BJ (cell line): ENCODE measurements at regions not wholly inside any gene's neighbourhood (a gene's known extent, or its start where the extent isn't known, plus 50 kb on each side); places are given as distances from the start of the nearest gene placed in this dataset.

Experiments used
- CTCF ChIA-PET: fragments of 350-600 bp; formaldehyde crosslinking; extraction: SDS; loops from one replicate; lab custom pipeline; 2021; ENCODE audit warnings: antibody characterized with exemption, inconsistent platforms; lab: Yijun Ruan, JAX
- POLR2A ChIA-PET: fragments of 300-600 bp; sonication (Branson Sonifier 250); formaldehyde crosslinking; extraction: SDS; loops from one replicate; lab custom pipeline; 2021; ENCODE audit warnings: antibody characterized with exemption; lab: Charles Lee
- DNase-seq: peaks from one replicate; pipeline ENCODE4 v3.0.0-alpha.2; 2011; ENCODE audit warnings: low read depth
- H3K27me3 ChIP-seq: 2 replicates; pipeline ENCODE4 v1.6.0; 2011; ENCODE audit warnings: low read length; ENCODE audit not compliant: control insufficient read depth, insufficient read depth
- H3K36me3 ChIP-seq: 2 replicates; pipeline ENCODE4 v1.5.1; 2011; ENCODE audit warnings: low read length; ENCODE audit not compliant: control insufficient read depth, insufficient read depth
- H3K4me3 ChIP-seq: 2 replicates; pipeline ENCODE4 v1.5.1; 2011; ENCODE audit warnings: low read depth, mild to moderate bottlenecking, control low read depth, low read length
- TF ChIP-seq, protein P1 (sequence below): IDR thresholded peaks from 2 replicates; pipeline ENCODE4 v1.5.1; 2011; ENCODE audit warnings: low read depth, mild to moderate bottlenecking, control low read depth, inconsistent platforms, low read length, moderate library complexity; ENCODE audit not compliant: insufficient read depth

DNA sequence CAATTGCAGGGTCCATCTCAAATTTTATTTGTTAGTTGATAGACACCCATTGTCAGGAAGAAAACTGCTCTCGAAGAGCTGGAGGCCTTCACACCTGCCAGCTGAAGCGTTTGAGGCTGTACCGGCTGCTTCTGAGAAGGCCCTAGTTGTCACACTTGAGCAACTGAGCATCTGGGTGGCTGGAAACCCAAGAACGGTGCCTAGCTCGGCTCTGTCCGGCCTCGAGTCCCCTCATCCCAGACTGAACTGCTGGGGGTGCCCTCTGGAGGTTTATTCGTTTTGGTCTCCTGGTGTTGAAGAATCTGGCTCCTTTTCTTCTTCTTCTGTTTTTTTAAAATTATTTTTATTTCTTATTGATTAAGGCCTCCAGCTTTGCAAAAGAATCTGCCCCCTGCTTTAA, 59.3 kb upstream of the EXOC6 start:
- no peaks in the 10 kb centered on the region for H3K36me3 ChIP-seq
- ChIA-PET POLR2A (no interaction called here), CTCF (interaction anchor here (0.7 kb wide), 1 partner anchor 55 kb away, joined by 3 read pairs; no protein-coding TSS in a partner anchor)
- TF ChIP-seq, protein P1, sequence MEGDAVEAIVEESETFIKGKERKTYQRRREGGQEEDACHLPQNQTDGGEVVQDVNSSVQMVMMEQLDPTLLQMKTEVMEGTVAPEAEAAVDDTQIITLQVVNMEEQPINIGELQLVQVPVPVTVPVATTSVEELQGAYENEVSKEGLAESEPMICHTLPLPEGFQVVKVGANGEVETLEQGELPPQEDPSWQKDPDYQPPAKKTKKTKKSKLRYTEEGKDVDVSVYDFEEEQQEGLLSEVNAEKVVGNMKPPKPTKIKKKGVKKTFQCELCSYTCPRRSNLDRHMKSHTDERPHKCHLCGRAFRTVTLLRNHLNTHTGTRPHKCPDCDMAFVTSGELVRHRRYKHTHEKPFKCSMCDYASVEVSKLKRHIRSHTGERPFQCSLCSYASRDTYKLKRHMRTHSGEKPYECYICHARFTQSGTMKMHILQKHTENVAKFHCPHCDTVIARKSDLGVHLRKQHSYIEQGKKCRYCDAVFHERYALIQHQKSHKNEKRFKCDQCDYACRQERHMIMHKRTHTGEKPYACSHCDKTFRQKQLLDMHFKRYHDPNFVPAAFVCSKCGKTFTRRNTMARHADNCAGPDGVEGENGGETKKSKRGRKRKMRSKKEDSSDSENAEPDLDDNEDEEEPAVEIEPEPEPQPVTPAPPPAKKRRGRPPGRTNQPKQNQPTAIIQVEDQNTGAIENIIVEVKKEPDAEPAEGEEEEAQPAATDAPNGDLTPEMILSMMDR, result no peak
- peaks cover 5% of the 10 kb centered on the region; the same call in 1 of the 2 replicates for H3K27me3 ChIP-seq
- no peak overlapping the region for H3K4me3 ChIP-seq
- no peak for DNase-seq

DNA sequence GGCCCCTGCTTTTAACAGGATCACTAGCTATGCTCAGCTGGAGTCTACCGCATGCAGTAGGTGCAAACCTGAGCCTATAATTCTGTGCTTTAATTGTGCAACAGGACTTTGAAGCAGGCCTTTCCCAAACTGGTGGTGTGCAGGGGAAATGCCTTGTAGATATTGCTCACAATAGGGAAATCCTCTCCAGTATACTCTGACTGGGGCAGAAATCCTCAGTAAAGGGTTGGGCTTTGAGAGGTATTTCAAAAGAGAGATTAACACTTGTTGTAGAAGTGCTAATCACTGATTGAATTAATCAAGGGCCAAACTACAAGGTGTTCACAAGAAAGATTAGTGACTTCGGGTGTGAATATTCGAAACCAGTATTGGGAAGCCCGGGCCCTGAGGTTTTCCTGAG, 58.5 kb upstream of the EXOC6 start:
- H3K27me3 ChIP-seq, result peaks cover 5% of the 10 kb centered on the region; the same call in 1 of the 2 replicates
- CTCF ChIA-PET, result no interaction called here
- H3K36me3 ChIP-seq, result no peaks in the 10 kb centered on the region
- TF ChIP-seq, protein P1, result no peak
- POLR2A ChIA-PET, result no interaction called here
- no peak overlapping the region for H3K4me3 ChIP-seq
- no peak for DNase-seq

DNA sequence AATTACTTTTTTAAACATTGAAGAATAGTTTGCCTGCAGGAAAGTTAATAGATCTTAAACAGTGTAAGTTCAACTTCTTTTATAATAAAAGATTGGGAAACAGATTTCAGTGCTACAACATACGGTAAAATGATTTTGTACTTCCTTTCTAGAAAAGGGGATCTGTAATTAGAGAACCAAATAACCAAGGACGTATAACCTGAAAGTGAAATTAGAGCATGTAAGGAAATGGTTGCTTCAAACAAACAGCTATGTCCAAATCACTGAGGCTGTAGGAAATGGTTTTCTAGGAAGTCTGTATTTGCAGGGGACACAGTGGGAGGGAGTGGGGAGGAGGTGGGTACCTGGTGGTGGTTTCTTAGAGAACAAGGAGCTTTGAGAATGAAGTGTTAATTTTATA, 57.9 kb upstream of the EXOC6 start:
- ChIA-PET POLR2A (no interaction called here), CTCF (no interaction called here)
- TF ChIP-seq, protein P1, result no peak
- Histone ChIP-seq H3K36me3 (no peaks in the 10 kb centered on the region), H3K4me3 (no peak overlapping the region), H3K27me3 (peaks cover 5% of the 10 kb centered on the region; the same call in 1 of the 2 replicates)
- no peak for DNase-seq

DNA sequence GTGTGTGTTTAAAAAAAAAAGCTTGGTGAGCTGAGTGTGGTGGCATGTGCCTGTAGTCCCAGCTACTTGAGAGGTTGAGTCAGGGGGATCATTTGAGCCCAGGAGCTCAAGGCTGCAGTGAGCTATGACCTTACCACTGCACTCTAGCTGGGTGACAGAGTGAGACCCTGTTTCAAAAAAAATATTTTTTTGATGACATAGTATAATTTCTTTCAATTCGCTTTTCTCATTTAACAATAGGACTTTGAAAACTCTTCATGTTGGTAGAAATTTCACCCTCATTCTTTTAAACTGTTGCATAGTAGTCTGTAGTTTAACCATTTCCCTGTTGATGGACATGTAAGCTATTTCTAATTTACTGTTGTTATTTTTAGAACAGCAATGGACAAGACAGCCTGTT, 55.7 kb upstream of the EXOC6 start:
- CTCF ChIA-PET, result interaction anchor here (1.1 to 1.7 kb wide), 2 partner anchors 22 to 51 kb away, joined by 3 read pairs; no protein-coding TSS in a partner anchor
- Histone ChIP-seq H3K4me3 (no peak overlapping the region), H3K27me3 (peaks cover 5% of the 10 kb centered on the region; the same call in 1 of the 2 replicates), H3K36me3 (no peaks in the 10 kb centered on the region)
- DNase-seq, result no peak
- POLR2A ChIA-PET, result no interaction called here
- TF ChIP-seq, protein P1, result no peak
